NCI-H1092 treated with DMSO at 0.1 percent for 48 hours (cell line): ENCODE measurements at regions not wholly inside any gene's neighbourhood (a gene's known extent, or its start where the extent isn't known, plus 50 kb on each side); places are given as distances from the start of the nearest gene placed in this dataset.
A peak's percentile ranks its signal among the peaks of the same experiment; 100 is the strongest.

Experiments
- DNase-seq: peaks from one replicate; lab custom pipeline; 2025; lab: John Stamatoyannopoulos, UW

DNA sequence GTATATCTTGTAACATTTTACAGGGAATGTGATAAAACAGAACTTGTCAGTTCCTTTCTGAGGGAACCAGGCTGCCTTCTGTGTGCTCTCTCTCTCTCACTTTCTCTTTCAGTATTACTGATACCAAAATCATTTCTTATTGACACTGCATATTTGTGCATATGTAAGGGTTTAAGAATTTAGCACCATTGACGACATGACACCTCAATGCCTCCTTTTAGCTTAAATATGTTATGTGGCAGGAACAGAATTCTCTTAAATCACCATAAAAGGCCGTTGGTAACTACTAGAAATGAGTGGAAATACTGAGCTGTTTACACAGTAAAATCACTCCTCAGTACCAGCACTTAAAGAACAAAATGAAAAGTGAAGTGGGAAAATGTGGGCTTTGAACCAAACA lies 457.7 kb upstream of the SYT1 start:
- DNase-seq, result peak; percentile 47

DNA sequence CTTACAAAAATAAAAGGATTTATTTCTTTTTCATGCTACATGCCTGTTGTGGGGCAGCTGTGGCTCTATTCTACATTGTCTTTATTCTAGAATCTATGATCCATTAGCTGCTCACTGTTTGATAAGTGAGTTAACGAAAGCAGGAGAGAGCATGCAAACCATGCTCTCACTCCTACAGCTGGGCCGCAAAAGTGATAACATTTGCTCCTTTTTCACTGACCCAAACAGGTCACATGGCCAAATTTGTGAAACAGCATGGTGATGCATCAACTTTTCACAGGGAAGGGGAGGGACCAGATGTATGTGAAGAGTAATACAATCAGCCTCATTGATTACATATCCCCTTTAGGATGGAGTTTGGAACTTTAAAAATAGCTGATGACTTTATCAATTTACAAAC lies 456.9 kb upstream of the SYT1 start:
- no peak for DNase-seq

DNA sequence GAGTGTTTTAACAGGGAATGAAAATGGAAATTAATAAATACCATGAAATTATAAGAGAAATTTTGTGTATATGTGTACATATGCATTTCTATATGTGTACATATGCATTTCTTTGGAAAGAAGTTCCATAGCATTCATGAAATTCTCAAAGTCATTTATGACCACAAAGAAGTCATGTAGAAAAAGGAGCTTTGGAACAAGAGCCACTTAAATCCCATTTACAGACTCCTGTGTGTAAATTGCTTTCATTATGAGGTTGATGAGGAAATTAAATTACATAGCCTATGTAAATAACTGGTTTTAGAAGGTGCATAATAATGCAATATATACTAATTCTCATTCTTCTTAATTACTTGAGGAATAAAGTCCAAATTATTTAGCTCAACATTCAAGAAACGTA lies 450.5 kb upstream of the SYT1 start:
- no peak for DNase-seq

DNA sequence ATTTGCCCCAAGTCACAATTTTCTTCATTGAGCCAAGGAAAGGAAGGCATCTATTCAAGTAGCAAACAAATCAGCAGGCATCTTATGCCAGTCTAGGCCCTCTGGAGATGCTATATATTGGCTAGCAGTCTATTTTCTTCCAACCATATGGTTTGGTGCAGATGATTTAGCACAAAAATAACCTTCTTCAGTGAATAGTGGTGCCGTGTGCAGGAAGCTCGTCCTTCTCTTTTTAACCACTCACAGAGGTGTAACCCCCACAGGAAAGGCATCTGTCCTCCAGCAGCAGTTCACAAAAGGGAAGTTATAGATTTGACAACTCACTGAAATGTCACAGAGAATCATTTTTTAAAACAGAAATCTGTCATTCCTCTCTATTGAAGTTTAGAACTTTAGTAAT lies 445.7 kb upstream of the SYT1 start:
- DNase-seq, result no peak

DNA sequence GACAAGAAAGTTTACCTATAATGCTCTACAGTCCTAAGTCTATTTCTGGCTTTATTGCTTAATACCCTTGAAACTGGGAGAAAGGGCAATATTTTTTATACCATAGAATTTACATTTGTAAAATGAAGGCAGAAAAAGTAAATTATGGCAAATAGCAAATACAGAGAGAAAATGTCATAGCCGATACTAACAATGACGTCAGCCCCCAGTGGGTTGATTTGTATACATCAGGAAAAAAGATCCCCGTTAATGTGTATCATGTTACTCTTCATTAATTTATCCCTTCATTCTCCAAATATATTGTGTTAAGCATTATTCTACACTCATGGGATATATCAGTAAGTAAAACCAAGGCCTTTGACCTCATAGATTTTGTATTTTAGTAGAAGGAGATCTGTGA lies 445.1 kb upstream of the SYT1 start:
- DNase-seq, result peak; percentile 47

DNA sequence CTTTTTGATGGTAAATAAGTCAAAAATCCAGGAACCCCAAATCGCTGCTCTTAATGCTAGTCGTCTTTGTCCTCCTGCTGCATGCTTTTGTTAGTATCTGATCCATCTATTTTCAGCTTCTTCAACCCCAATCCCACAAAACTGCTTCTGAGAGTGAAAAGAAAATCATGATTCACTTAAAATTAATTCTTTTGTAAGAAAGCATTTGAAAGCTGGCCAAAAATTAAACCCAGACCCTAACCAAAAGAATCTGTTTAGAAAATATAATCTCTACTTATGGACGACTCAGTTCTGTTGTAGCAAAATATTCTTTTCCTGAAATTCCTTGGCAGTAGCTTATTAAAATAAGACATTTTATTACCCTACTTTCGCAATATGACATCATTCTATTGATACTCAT lies 443.6 kb upstream of the SYT1 start:
- DNase-seq, result no peak

DNA sequence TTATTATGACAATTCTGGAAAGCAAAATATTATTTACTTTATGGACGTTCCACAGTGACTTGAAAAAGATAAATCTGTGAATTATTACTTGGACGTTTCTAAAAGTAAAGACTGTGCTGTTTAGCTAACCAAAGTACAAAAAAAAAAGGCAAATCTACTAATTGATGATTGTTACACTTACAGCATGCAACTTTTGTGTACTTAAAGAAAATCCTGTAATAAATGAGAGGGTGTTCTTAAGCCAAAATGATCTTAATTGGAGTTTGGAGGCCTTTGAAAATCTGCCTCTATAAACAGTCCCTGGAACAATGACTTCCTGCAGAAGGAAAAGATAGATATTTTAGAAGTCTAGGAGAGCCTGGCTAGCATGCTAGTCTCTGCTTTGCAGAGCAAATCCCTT lies 434.0 kb upstream of the SYT1 start:
- DNase-seq, result no peak

DNA sequence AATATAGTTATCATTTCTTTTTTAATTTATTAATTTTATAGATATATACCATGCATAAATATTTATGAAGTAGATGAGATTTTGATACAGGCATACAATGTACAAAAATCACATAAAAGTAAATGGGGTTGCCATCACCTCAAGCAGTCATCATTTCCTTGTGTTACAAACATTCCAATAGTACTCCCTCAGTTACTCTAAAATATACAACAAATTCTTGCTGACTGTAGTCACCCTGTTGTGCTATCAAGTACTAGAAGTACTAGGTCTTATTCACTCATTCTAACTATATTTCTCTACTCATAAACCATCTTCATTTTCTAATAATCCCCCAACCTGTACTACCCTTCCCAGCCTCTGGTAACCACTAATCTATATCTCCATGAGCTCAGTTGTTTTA lies 432.6 kb upstream of the SYT1 start:
- DNase-seq, result no peak

DNA sequence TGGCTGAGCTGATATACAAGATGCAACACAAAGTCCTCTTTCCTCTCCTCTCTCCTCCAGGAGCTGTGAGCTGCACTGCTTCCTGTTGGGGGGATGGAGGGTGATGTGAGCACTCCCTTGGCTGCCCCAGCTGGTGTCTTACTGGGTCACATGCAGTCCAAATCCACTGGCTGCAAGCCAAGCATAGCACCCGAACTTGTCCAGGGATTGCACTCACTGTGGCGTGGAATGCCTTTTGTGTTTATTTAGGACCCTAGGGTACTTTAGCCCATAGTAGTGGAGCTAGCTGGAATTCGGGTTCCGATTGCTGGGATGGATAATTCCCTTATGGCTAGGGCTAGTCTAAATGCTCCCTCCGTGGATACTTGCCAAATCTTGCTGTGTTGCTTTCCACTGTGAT lies 424.9 kb upstream of the SYT1 start:
- no peak for DNase-seq

DNA sequence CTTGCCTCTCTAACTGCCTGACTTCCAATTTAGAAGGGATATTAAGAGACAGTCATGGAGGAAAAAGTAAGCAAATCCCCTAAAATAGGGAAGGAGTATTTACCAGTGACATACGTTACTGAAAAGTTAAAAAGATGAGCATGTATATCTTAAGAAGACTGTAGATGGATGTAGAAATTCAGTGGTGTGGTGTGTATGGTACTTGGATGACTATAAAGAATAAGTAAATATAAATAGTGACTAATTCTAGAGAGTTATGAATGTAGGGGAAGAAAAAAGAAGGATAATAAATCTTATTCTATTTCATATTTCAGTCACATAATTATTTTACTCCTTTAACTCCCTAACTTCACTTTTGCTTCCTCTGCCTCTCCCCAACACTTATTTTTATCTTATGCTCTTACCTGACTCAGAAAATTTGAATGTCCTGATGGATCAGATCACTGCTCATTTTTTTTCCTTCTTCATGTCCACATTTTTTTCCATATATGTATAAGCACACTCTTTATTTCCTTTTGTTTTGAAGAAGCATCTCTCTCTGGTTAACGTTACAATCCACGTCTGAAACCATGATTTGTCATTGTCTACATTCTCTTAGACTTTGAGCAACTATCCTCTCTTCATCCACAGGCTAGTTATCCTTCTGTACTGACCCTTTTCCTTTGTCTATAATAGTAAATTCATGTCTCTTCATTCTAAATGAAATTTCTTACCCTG lies 422.7 kb upstream of the SYT1 start:
- no peak for DNase-seq

DNA sequence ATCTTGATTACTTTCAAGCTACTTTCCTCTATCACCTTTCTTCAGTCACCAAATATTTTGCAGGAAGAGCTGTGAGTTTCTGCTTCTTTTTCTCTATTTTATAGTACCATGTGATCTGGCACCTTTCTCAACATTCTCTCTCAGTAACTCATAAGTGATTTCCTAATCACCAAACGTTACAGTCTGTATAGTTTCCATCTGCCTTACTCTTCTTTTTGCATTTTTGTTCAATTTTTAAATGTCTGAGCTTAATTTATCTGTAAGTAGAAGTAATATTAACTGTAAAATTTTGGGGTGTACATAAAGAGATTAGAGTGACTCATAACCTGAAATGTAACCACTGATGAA lies 422.1 kb upstream of the SYT1 start:
- no peak for DNase-seq

DNA sequence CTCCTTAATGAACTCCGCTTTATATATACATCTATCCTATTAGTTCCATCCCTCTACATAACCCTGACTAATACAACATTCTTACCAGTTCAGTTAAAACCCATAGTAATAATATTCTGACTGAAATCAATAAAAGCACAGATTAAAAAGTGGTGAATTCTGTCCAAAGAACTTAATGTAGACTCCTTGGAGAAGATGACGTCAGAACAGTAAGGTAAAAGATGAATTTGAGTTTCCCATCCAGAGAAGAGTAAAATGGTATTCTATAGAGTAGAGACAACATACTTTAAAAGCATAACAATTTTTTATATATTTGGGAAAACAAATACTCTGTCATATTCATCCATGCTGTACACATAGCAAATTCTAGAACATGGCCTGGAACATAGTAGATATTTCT lies 418.0 kb upstream of the SYT1 start:
- no peak for DNase-seq

DNA sequence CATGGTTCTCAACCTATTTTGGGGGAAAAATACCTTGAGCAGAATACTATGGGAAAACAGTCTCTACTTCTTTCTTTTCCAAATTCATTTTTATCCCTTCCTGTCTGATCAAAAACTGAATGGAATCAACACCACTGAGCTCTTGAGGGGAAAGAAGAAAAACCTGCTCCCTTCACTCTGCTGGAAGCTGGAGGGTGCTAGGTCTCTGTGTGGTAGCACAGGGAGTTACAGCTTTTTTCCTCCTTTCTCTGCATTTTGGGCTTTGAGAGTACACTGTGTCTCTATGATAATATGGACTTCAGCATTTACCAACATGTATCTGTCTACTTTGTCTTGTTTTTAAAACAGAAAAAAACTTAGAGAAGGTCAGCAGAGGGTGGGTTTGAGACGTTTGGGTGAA lies 417.2 kb upstream of the SYT1 start:
- DNase-seq, result no peak

DNA sequence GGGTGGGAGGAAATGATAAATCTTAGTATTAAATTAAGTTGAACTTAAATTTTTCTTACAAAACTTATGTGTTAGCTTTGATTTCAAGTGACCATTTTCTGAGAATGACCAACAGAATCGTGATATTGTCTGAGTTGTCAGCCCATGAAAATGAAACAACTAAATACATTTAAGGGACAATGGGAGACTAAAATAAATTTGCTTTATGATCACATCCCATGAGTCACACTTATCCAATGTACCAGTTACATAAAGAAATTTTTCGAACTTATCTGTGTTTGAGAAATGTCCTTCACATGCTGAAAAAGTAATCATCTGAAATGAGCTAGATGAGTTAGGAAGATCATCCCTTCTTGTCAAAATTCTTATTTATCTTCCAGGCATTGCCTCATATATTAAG lies 415.9 kb upstream of the SYT1 start:
- DNase-seq, result no peak

DNA sequence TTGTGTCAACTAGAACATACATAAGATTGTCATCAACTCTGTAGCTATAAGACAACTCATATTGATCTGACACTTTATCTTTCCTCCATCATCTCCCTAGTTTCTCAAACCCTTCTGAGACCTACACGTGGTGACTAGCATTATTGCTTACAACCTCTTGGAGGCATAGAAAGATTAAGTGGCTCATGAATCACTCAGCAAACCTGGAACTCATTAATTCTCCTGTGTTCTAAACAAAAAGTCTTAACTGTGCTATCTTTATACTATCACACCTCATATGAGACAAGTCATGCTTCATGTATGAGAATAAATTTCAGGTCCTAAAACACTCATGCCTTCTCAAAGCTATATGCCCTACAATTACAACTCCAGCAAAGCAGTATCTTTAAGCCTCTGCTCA lies 408.6 kb upstream of the SYT1 start:
- DNase-seq, result no peak

DNA sequence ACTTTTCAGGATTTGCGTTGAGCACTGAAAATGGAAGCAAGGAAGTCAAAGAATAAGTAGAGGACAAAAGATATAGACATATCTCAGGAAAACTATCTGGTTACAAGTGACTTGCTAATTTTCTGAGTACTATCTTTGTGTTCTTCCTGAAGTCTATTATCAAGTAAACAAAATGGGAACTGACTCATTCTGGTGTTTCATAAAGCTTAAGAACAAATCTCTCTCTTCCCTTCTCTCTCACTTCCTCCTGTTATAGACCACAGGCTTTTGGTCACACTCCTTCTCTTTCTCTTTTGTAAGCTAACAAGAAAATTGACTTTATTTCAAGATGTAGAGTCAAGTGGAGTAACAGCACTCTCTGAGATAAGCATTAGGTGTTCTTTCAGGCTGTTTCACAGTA lies 406.6 kb upstream of the SYT1 start:
- DNase-seq, result no peak

DNA sequence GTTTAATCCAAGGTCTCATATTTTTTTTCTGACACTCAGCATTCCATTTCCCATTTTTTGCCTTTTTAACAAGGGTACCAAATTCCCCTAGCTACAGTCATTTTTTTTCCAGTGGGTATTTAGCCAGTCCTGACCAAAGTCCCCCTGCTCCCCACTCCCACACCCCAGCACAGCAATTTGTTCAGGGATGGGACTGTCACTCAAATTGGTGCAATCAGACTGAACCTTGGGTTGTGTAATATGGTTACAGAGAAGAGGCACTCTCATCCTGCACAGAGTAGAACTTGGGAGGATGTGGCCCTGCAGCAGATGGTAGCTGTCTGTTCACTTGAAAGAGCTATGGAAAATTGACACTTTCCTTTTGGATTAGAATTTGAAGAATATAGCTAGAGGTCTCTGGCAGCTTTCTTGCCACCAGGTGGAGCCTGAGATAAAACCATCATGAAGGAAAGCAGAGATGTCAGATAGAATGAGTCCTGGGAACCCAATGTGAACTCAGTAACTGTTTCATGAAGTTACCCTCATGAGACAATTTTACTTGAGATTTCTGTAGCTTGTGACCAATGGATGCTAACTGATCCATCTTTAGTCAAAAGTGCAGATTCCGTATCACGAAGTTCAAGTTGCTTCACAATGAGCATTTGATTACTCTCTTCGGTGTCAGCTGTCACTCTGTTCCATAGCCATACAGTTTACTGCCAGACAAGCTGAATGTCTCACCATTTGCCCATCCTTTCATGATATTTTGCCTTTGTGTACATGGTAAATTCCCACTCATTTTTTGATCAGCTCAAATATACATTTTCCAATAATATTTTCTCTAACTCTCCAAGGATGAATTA lies 394.0 kb upstream of the SYT1 start:
- DNase-seq, result peak; percentile 20

DNA sequence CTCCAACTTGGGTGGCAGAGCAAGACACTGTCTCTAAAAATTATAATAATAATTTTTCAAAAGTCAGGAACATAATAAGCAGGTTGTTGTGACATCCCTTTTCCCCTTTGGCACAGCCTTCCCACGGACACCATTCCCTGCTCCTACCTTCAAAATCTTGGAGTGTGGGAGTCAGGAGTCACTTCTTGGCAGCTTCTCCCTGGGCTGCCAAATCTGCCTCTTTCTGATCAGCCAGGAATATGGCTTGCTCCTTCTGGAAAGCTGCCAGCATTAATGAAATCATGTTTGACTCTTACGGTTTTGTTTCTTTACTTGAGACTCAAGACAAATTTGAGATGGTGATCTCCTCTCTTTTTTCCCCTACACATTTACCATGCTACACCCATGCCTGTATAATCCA lies 391.4 kb upstream of the SYT1 start:
- DNase-seq, result no peak

DNA sequence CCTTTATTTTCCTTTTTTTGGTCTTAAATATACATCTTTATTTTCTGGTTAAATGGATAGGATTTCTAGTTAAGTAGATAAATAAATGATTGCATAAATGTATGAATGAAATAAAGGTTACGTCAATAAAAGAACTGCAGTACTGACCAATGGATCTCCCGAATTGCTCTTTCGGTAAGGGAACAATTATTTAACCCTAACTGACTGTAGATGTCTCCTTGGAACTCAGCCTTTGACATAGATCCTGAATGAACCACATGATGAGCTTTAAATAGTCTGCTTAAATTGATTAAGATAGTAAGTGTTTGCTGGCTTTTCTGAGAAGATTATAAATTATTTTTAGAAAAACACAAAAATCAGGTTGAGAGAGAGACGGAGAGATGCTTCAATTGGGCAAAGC lies 391.0 kb upstream of the SYT1 start:
- no peak for DNase-seq

DNA sequence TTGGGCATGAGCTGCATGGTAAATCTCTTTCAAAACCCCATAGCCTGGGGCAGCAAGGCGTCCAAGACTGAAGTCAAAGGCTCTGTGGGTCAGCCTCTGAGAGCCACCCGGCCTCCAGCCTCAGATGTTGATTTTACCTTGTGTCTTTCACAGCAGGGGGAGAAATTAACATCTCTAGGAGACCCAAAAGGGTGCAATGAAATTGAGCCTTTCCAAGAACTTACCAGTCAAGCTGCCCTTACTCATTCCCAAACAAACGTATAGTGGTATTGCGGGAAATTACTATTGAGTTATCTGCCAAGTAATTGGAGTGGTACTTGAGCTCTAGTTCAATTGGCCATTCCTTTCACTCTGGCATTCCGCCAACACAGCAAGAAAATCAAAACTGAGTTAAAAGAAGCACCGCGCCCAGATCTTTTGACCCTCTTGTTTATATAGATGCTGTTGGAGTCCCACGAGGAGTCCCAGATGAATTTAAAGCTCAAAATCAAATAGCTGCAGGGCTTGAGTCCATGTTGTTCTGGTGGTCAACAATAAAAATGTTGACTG lies 380.7 kb upstream of the SYT1 start:
- DNase-seq, result peak; percentile 28

DNA sequence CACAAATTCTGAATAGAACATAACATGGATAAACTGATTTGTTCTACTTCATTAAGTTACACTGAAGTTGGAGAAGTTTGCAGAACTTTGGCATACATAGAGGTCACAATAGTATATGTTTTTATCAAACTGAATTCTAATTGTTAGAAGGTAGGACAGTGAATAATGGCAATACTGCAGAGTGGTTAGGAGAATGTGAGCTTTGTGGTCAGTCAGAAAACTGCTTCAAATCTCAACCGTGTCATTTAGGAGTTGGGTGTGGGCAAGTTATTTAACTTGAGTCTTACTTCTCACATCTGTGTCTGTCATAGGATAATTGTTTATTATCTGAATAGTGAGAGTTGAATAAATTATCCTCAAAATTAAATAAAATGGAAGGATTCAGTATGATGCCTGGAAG lies 374.6 kb upstream of the SYT1 start:
- DNase-seq, result no peak

DNA sequence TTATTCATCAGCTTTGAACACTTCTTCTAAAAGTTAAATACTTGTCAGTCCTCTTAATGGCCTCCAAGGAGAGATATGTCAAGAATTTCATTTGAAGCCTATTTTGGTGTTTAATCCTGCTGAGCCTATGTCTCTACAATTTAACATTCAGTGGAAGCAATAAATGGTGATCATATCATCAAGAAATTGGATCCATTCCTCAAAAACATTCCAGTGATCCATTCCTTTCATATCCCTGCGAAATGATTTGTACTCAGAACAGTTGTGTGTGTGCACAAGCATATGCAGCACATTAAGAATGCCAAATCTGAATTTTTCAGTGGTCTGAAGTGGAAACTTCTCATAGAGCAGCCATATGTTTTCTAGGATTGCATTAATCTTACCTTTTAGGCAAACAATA lies 373.7 kb upstream of the SYT1 start:
- no peak for DNase-seq

DNA sequence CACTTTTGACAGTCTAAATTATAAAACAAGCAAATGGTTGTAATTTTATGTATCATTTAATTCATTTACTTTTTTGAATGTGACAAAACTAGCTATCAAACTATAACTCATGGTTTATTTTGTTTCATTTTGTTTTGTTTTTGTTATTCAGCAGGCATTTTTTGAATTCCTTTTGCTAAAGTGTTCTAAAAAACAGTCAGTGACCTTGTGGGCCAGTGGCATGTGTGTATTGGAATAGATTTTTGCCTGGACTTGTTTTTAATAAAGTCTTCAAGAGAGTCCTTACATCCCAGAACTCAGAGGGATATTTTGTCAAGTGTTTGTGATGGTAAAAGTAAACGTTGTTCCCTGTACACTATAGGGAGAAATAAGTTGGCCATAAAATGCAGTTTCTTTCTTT lies 369.7 kb upstream of the SYT1 start:
- DNase-seq, result no peak

DNA sequence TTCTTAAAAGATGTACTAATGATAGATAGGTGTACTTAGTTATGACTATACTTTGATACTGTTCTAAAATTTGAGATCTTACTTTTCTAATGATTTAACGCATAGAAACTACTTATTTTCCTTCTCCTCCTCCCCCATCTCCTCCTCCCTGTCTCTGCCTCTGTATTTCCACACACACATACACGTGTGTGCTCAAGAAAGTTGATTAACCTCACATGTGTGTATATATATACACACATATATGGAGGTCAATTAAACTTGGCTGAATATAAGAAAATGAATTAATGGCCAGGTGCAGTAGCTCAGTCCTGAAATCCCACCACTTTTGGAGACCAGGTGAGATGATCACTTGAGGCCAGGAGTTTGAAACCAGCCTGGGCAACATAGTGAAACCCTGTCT lies 362.7 kb upstream of the SYT1 start:
- no peak for DNase-seq
